Neural progenitor cell (in vitro differentiated cells): ENCODE measurements at regions not wholly inside any gene's neighbourhood (a gene's known extent, or its start where the extent isn't known, plus 50 kb on each side); places are given as distances from the start of the nearest gene placed in this dataset.

Experiments used
- EZH2phosphoT487 ChIP-seq: fragments of 200-600 bp; sonication (generic); IDR thresholded peaks from 2 replicates; pipeline ENCODE4 v1.6.1; 2017; ENCODE audit warnings: antibody characterized with exemption
- TF ChIP-seq, protein P1 (sequence below): fragments of 200-600 bp; sonication (generic); IDR thresholded peaks from 2 replicates; pipeline ENCODE4 v1.5.1; 2017; ENCODE audit warnings: antibody characterized with exemption, mild to moderate bottlenecking

DNA sequence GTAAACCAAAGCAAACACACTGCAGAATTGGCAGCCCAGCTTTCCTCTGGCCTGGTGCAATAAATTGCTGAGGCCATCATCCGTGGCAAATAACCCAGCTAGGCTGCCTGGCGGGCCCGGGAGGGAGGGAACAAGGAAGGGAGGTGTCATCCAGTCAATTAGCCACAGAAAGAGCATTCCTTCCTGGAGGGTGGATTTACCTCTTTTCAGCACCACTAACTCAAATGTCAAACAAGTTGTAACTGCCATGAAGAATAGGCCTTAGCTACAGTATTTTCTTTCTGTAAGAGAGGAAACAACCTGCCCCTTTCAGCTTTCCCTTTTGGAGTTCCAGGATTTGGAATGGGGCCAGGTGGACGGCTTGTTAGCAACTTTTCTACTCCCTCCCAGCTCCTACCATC is 163.8 kb upstream of the BDNF start:
- TF ChIP-seq, protein P1, sequence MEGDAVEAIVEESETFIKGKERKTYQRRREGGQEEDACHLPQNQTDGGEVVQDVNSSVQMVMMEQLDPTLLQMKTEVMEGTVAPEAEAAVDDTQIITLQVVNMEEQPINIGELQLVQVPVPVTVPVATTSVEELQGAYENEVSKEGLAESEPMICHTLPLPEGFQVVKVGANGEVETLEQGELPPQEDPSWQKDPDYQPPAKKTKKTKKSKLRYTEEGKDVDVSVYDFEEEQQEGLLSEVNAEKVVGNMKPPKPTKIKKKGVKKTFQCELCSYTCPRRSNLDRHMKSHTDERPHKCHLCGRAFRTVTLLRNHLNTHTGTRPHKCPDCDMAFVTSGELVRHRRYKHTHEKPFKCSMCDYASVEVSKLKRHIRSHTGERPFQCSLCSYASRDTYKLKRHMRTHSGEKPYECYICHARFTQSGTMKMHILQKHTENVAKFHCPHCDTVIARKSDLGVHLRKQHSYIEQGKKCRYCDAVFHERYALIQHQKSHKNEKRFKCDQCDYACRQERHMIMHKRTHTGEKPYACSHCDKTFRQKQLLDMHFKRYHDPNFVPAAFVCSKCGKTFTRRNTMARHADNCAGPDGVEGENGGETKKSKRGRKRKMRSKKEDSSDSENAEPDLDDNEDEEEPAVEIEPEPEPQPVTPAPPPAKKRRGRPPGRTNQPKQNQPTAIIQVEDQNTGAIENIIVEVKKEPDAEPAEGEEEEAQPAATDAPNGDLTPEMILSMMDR, result no peak
- TF ChIP-seq EZH2phosphoT487, result no peak
